HEK293 (cell line): ENCODE measurements at regions not wholly inside any gene's neighbourhood (a gene's known extent, or its start where the extent isn't known, plus 50 kb on each side); places are given as distances from the start of the nearest gene placed in this dataset.

Experiments
- CTCF ChIA-PET: fragments of 350-600 bp; formaldehyde crosslinking; extraction: SDS; loops from one replicate; lab custom pipeline; 2021; ENCODE audit warnings: antibody characterized with exemption; lab: Yijun Ruan, JAX
- POLR2A ChIA-PET: fragments of 300-600 bp; formaldehyde crosslinking; extraction: SDS; loops from one replicate; lab custom pipeline; 2020; ENCODE audit warnings: antibody characterized with exemption, inconsistent platforms; lab: Yijun Ruan, JAX
- H3K27ac ChIP-seq: fragments of 200-500 bp; sonication (Bioruptor generic); 2 replicates; pipeline ENCODE4 v1.5.1; 2014; ENCODE audit warnings: low read depth, low read length, control low read depth, inconsistent platforms; ENCODE audit errors: extremely low read depth
- H3K36me3 ChIP-seq, 2 experiments: fragments of 200-500 bp in 1 of 2; sonication (Bioruptor generic) in 1 of 2; 1 replicate in 1 of 2; 2 replicates in 1 of 2; pipeline ENCODE4 v1.5.1; 2014 to 2017; ENCODE audit warnings: inconsistent platforms in 2 of 2, low read length in 2 of 2; ENCODE audit not compliant: control insufficient read depth in 2 of 2, insufficient read depth in 1 of 2
- H3K4me1 ChIP-seq: fragments of 200-500 bp; sonication (Bioruptor generic); 2 replicates; pipeline ENCODE4 v1.5.1; 2014; ENCODE audit warnings: mild to moderate bottlenecking, low read length, inconsistent platforms; ENCODE audit not compliant: control insufficient read depth, insufficient read depth
- H3K4me3 ChIP-seq: 2 replicates; pipeline ENCODE4 v1.5.1; 2011; ENCODE audit warnings: low read depth, mild to moderate bottlenecking, control low read depth, low read length, moderate library complexity
- H3K9me3 ChIP-seq: fragments of 200-500 bp; sonication (Bioruptor generic); 2 replicates; pipeline ENCODE4 v1.5.1; 2014; ENCODE audit warnings: low read depth, low read length, inconsistent platforms; ENCODE audit not compliant: control insufficient read depth, insufficient read depth
- FEZF1 ChIP-seq: fragments of 450-650 bp; formaldehyde crosslinking; IDR thresholded peaks from 2 replicates; pipeline ENCODE4 v1.5.1; 2016; ENCODE audit warnings: missing biosample characterization, missing genetic modification characterization
- HOXA7 ChIP-seq: sonication (generic); formaldehyde crosslinking; IDR thresholded peaks from 2 replicates; pipeline ENCODE4 v1.8.1; 2022; ENCODE audit warnings: missing genetic modification reagents, borderline replicate concordance
- KLF9 ChIP-seq: fragments of 450-650 bp; formaldehyde crosslinking; IDR thresholded peaks from 2 replicates; pipeline ENCODE4 v1.5.1; 2016; ENCODE audit warnings: missing biosample characterization, missing genetic modification characterization, low read depth
- OSR2 ChIP-seq: fragments of 450-650 bp; formaldehyde crosslinking; IDR thresholded peaks from 2 replicates; pipeline ENCODE4 v1.5.1; 2016; ENCODE audit warnings: missing biosample characterization, missing genetic modification characterization
- OVOL3 ChIP-seq: fragments of 450-650 bp; formaldehyde crosslinking; IDR thresholded peaks from 2 replicates; pipeline ENCODE4 v1.5.1; 2016; ENCODE audit warnings: missing biosample characterization, missing genetic modification characterization
- TCF7L2 ChIP-seq: IDR thresholded peaks from 2 replicates; pipeline ENCODE4 v1.6.1; 2011; ENCODE audit warnings: low read depth, mild to moderate bottlenecking, inconsistent platforms, low read length, moderate library complexity, borderline replicate concordance
- YY2 ChIP-seq: fragments of 450-650 bp; formaldehyde crosslinking; IDR thresholded peaks from 2 replicates; pipeline ENCODE4 v1.5.1; 2016; ENCODE audit warnings: missing biosample characterization, missing genetic modification characterization
- ZIC2 ChIP-seq: fragments of 450-650 bp; formaldehyde crosslinking; IDR thresholded peaks from 2 replicates; pipeline ENCODE4 v1.5.1; 2016; ENCODE audit warnings: missing biosample characterization, missing genetic modification characterization
- ZNF394 ChIP-seq: fragments of 450-650 bp; formaldehyde crosslinking; IDR thresholded peaks from 2 replicates; pipeline ENCODE4 v1.5.1; 2016; ENCODE audit warnings: missing biosample characterization, missing genetic modification characterization, mild to moderate bottlenecking, moderate library complexity, borderline replicate concordance
- ZNF621 ChIP-seq: fragments of 450-650 bp; formaldehyde crosslinking; IDR thresholded peaks from 2 replicates; pipeline ENCODE4 v1.5.1; 2017; ENCODE audit warnings: missing biosample characterization, missing genetic modification characterization
- ZNF664 ChIP-seq: fragments of 450-650 bp; formaldehyde crosslinking; IDR thresholded peaks from 2 replicates; pipeline ENCODE4 v1.5.1; 2016; ENCODE audit warnings: missing biosample characterization, missing genetic modification characterization
- TF ChIP-seq, protein P1 (sequence below): fragments of 450-650 bp; formaldehyde crosslinking; IDR thresholded peaks from 2 replicates; pipeline ENCODE4 v1.5.1; 2016; ENCODE audit warnings: missing biosample characterization, missing genetic modification characterization
- TF ChIP-seq, protein P2 (sequence below): fragments of 450-650 bp; formaldehyde crosslinking; IDR thresholded peaks from 2 replicates; pipeline ENCODE4 v1.5.1; 2016; ENCODE audit warnings: missing biosample characterization, missing genetic modification characterization
- TF ChIP-seq, protein P3 (sequence below): fragments of 450-650 bp; formaldehyde crosslinking; IDR thresholded peaks from 2 replicates; pipeline ENCODE4 v1.5.1; 2017; ENCODE audit warnings: missing biosample characterization, mild to moderate bottlenecking, missing genetic modification characterization, moderate library complexity
- TF ChIP-seq, protein P4 (sequence below): fragments of 450-650 bp; formaldehyde crosslinking; IDR thresholded peaks from 2 replicates; pipeline ENCODE4 v1.5.1; 2016; ENCODE audit warnings: missing biosample characterization, missing genetic modification characterization

DNA sequence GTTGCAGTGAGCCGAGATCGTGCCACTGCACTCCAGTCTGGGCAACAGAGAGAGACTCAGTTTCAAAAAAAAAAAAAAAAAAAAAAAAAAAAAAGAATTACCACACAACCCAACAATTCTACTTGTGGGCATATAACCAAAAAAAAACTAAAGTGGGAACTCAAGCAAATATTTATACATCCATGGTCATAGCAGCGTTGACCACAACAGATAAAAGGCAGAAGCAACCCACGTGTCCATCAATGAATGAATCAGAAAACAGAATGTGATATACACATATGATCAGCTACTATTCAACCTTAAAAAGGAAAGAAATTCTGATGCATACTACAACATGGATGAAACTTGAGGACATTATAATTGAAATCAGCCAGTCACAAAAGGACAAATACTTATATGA is 179.3 kb upstream of the NEBL start:
- Histone ChIP-seq H3K4me3 (no peak overlapping the region), H3K4me1 (peaks cover 3% of the 10 kb centered on the region; the same call in 1 of the 2 replicates), H3K36me3 (no peaks in the 10 kb centered on the region), H3K9me3 (no peaks in the 10 kb centered on the region), H3K27ac (no peak overlapping the region)
- ChIA-PET POLR2A (no interaction called here), CTCF (interaction anchor here (0.6 to 6.3 kb wide), 4 partner anchors 9 to 513 kb away, joined by 3 to 82 read pairs (median 5); no protein-coding TSS in a partner anchor)
- TF ChIP-seq, protein P1, sequence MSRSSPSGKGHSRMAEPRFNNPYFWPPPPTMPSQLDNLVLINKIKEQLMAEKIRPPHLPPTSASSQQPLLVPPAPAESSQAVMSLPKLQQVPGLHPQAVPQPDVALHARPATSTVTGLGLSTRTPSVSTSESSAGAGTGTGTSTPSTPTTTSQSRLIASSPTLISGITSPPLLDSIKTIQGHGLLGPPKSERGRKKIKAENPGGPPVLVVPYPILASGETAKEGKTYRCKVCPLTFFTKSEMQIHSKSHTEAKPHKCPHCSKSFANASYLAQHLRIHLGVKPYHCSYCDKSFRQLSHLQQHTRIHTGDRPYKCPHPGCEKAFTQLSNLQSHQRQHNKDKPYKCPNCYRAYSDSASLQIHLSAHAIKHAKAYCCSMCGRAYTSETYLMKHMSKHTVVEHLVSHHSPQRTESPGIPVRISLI (tag by site-specific recombination), result 0 out of 2 replicates have a peak, but pooled peaks have one; percentile 12
- TF ChIP-seq OVOL3 (tag by site-specific recombination), result no peak

DNA sequence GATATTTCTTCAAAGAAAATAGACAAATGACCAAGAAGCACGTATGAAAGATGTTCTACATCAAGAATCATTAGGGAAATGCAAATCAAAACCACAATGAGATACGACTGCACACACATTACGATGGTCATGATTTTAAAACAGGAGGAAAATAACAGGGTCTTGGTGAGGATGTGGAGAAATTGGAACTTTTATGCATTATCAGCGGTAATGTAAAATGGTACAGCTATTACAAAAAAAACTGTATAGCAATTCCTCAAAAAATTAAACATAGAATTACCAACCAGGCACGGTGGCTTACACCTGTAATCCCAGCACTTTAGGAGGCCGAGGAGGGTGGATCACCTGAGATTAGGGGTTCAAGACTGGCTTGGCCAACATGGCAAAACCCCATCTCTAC is 178.8 kb upstream of the NEBL start:
- CTCF ChIA-PET, result interaction anchor here (1.2 to 6.3 kb wide), 3 partner anchors 9 to 656 kb away, joined by 3 to 82 read pairs (median 3); no protein-coding TSS in a partner anchor
- Histone ChIP-seq H3K36me3 (no peaks in the 10 kb centered on the region), H3K4me3 (no peak overlapping the region), H3K27ac (no peak overlapping the region), H3K4me1 (peaks cover 3% of the 10 kb centered on the region; the same call in 1 of the 2 replicates), H3K9me3 (no peaks in the 10 kb centered on the region)
- POLR2A ChIA-PET, result no interaction called here
- TF ChIP-seq KLF9, result no peak
- no peak for TF ChIP-seq OSR2
- TF ChIP-seq, protein P2, sequence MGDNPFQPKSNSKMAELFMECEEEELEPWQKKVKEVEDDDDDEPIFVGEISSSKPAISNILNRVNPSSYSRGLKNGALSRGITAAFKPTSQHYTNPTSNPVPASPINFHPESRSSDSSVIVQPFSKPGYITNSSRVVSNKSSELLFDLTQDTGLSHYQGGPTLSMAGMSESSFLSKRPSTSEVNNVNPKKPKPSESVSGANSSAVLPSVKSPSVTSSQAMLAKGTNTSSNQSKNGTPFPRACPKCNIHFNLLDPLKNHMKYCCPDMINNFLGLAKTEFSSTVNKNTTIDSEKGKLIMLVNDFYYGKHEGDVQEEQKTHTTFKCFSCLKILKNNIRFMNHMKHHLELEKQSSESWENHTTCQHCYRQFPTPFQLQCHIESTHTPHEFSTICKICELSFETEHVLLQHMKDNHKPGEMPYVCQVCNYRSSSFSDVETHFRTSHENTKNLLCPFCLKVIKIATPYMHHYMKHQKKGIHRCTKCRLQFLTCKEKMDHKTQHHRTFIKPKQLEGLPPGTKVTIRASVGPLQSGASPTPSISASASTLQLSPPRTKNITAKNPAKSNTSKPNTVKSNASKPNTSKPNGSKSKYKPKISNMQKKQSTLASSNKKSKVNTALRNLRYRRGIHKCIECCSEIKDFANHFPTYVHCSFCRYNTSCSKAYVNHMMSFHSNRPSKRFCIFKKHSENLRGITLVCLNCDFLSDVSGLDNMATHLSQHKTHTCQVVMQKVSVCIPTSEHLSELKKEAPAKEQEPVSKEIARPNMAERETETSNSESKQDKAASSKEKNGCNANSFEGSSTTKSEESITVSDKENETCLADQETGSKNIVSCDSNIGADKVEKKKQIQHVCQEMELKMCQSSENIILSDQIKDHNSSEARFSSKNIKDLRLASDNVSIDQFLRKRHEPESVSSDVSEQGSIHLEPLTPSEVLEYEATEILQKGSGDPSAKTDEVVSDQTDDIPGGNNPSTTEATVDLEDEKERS (tag by site-specific recombination), result no peak
- TF ChIP-seq YY2, result no peak
- TF ChIP-seq ZIC2 (tag by site-specific recombination), result no peak
- no peak for TF ChIP-seq ZNF621 (tag by site-specific recombination)
- TF ChIP-seq ZNF664 (tag by site-specific recombination), result no peak
- TF ChIP-seq, protein P3, sequence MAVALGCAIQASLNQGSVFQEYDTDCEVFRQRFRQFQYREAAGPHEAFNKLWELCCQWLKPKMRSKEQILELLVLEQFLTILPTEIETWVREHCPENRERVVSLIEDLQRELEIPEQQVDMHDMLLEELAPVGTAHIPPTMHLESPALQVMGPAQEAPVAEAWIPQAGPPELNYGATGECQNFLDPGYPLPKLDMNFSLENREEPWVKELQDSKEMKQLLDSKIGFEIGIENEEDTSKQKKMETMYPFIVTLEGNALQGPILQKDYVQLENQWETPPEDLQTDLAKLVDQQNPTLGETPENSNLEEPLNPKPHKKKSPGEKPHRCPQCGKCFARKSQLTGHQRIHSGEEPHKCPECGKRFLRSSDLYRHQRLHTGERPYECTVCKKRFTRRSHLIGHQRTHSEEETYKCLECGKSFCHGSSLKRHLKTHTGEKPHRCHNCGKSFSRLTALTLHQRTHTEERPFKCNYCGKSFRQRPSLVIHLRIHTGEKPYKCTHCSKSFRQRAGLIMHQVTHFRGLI (tag by site-specific recombination), result no peak
- no peak for TF ChIP-seq HOXA7 (CRISPR knock-in tag)
- TF ChIP-seq ZNF394 (tag by site-specific recombination), result no peak

DNA sequence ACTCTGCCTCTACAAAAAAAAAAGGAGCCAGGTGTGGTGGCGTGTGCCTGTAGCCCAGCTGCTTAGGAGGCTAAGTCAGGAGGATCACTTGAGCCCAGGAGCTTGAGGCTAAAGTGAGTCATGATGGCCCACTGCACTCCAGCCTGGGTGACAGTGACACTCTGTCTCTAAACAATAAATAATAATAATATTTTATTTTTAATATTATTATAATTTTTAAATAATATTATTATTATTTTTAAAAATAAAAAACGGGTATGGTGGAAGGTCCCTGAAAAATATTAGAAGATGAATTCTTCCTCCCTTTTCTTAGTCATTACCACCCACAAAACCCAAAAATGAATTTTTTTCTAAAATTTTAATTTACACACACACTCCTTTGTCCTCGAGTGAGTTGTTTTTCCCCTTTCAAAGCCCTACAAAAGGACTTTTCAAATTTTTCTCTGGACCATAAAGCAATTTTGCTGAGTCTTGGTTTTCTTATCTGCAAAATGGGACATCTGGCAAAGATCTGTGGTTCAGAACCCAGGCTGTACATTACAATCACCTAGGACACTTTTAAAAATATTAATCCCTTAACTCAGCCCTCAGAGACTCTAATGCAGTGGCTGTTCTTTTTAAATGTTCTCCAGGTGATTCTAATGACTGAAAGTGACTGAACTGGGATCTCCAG is 174.0 kb upstream of the NEBL start:
- POLR2A ChIA-PET, result no interaction called here
- CTCF ChIA-PET, result no interaction called here
- TF ChIP-seq FEZF1 (tag by site-specific recombination) (no peak), TCF7L2 (no peak)
- TF ChIP-seq, protein P4, sequence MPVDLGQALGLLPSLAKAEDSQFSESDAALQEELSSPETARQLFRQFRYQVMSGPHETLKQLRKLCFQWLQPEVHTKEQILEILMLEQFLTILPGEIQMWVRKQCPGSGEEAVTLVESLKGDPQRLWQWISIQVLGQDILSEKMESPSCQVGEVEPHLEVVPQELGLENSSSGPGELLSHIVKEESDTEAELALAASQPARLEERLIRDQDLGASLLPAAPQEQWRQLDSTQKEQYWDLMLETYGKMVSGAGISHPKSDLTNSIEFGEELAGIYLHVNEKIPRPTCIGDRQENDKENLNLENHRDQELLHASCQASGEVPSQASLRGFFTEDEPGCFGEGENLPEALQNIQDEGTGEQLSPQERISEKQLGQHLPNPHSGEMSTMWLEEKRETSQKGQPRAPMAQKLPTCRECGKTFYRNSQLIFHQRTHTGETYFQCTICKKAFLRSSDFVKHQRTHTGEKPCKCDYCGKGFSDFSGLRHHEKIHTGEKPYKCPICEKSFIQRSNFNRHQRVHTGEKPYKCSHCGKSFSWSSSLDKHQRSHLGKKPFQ, result no peak

More for the DNA sequence above, 174.0 kb upstream of the NEBL start:
- H3K9me3 ChIP-seq, result no peaks in the 10 kb centered on the region
- H3K4me1 ChIP-seq, result no peaks in the 10 kb centered on the region
- no peak overlapping the region for H3K4me3 ChIP-seq
- no peak overlapping the region for H3K27ac ChIP-seq
- H3K36me3 ChIP-seq, result no peaks in the 10 kb centered on the region
